Neural progenitor cell (in vitro differentiated cells): ENCODE measurements at regions not wholly inside any gene's neighbourhood (a gene's known extent, or its start where the extent isn't known, plus 50 kb on each side); places are given as distances from the start of the nearest gene placed in this dataset.

ENCODE experiments used
- DNase-seq: peaks from one replicate; pipeline ENCODE4 v3.0.0-alpha.2; 2016; ENCODE audit warnings: low spot score
- H2AFZ ChIP-seq: fragments of 200-600 bp; sonication (generic); replicated peaks from 2 replicates; pipeline ENCODE4 v1.6.1; 2016; ENCODE audit warnings: antibody characterized with exemption
- H3F3A ChIP-seq: fragments of 200-600 bp; sonication (generic); 2 replicates; pipeline ENCODE4 v1.6.1; 2016; ENCODE audit warnings: antibody characterized with exemption, low read depth
- H3K27ac ChIP-seq: fragments of 200-600 bp; sonication (generic); 2 replicates; pipeline ENCODE4 v1.5.1; 2016; ENCODE audit warnings: mild to moderate bottlenecking
- H3K27me3 ChIP-seq: fragments of 200-600 bp; sonication (generic); 2 replicates; pipeline ENCODE4 v1.6.1; 2016; ENCODE audit warnings: mild to moderate bottlenecking, moderate library complexity
- H3K36me3 ChIP-seq: fragments of 200-600 bp; sonication (generic); 2 replicates; pipeline ENCODE4 v1.5.1; 2016
- H3K4me1 ChIP-seq: fragments of 200-600 bp; sonication (generic); 2 replicates; pipeline ENCODE4 v1.6.1; 2016; ENCODE audit warnings: mixed run types
- H3K4me2 ChIP-seq: fragments of 200-600 bp; sonication (generic); 2 replicates; pipeline ENCODE4 v1.6.1; 2016
- H3K4me3 ChIP-seq: fragments of 200-600 bp; sonication (generic); 2 replicates; pipeline ENCODE4 v1.5.1; 2016
- H3K79me2 ChIP-seq: fragments of 200-600 bp; sonication (generic); 2 replicates; pipeline ENCODE4 v1.6.1; 2016; ENCODE audit warnings: low read depth
- H3K9ac ChIP-seq: fragments of 200-600 bp; sonication (generic); 2 replicates; pipeline ENCODE4 v1.6.1; 2016
- H3K9me3 ChIP-seq: fragments of 200-600 bp; sonication (generic); 2 replicates; pipeline ENCODE4 v1.5.1; 2016; ENCODE audit warnings: low read depth
- H4K20me1 ChIP-seq: fragments of 200-600 bp; sonication (generic); 2 replicates; pipeline ENCODE4 v1.6.1; 2016; ENCODE audit warnings: low read depth
- H3K27ac Mint-ChIP-seq: 3 replicates; pipeline ENCODE4 v1.8.0; 2021; ENCODE audit warnings: mixed read lengths
- H3K27me3 Mint-ChIP-seq: 2 replicates; pipeline ENCODE4 v1.8.0; 2022; ENCODE audit warnings: low read depth, mild to moderate bottlenecking, inconsistent platforms, moderate library complexity, mixed read lengths; ENCODE audit not compliant: insufficient read depth
- H3K36me3 Mint-ChIP-seq: 3 replicates; pipeline ENCODE4 v1.8.0; 2021; ENCODE audit warnings: mixed read lengths
- H3K4me1 Mint-ChIP-seq: 3 replicates; pipeline ENCODE4 v1.8.0; 2021; ENCODE audit warnings: mixed read lengths
- H3K4me3 Mint-ChIP-seq: 3 replicates; pipeline ENCODE4 v1.8.0; 2021; ENCODE audit warnings: mild to moderate bottlenecking, moderate library complexity, mixed read lengths
- H3K9me3 Mint-ChIP-seq: 3 replicates; pipeline ENCODE4 v1.8.0; 2020; ENCODE audit warnings: mixed read lengths
- CTCF ChIP-seq: fragments of 200-600 bp; sonication (generic); IDR thresholded peaks from 2 replicates; pipeline ENCODE4 v1.5.1; 2017; ENCODE audit warnings: antibody characterized with exemption, mild to moderate bottlenecking
- EZH2 ChIP-seq: fragments of 200-600 bp; sonication (generic); IDR thresholded peaks from 2 replicates; pipeline ENCODE4 v1.6.1; 2017; ENCODE audit warnings: antibody characterized with exemption, mild to moderate bottlenecking, moderate library complexity
- EZH2phosphoT487 ChIP-seq: fragments of 200-600 bp; sonication (generic); IDR thresholded peaks from 2 replicates; pipeline ENCODE4 v1.6.1; 2017; ENCODE audit warnings: antibody characterized with exemption

- H3K9me3 Mint-ChIP-seq, result peaks cover 2% of the 10 kb centered on the region
- Histone ChIP-seq H2AFZ (no peak overlapping the region), H3K4me3 (no peak overlapping the region), H3K9ac (no peak overlapping the region), H3K79me2 (no peaks in the 10 kb centered on the region), H3K4me2 (no peak overlapping the region), H3K36me3 (no peaks in the 10 kb centered on the region), H3K9me3 (no peaks in the 10 kb centered on the region), H3K27me3 (no peaks in the 10 kb centered on the region), H3F3A (no peaks in the 10 kb centered on the region), H3K4me1 (no peaks in the 10 kb centered on the region), H4K20me1 (no peaks in the 10 kb centered on the region), H3K27ac (no peak overlapping the region)
- H3K27ac Mint-ChIP-seq, result no peak overlapping the region
- DNase-seq, result no peak
- TF ChIP-seq EZH2phosphoT487 (no peak), EZH2 (no peak), CTCF (no peak)
- peaks cover under 1% of the 10 kb centered on the region for H3K27me3 Mint-ChIP-seq
- peaks cover 5% of the 10 kb centered on the region for H3K4me1 Mint-ChIP-seq
- no peak overlapping the region for H3K4me3 Mint-ChIP-seq
- H3K36me3 Mint-ChIP-seq, result no peaks in the 10 kb centered on the region
Measured at GRCh38 chr20:4375881-4376280, 126.8 kb upstream of the ADRA1D start.

- no peaks in the 10 kb centered on the region for H3K9me3 Mint-ChIP-seq
- H3K27me3 ChIP-seq, result no peaks in the 10 kb centered on the region
- no peaks in the 10 kb centered on the region for H3K36me3 Mint-ChIP-seq
- no peak overlapping the region for H3K4me2 ChIP-seq
- no peak for DNase-seq
- H3K36me3 ChIP-seq, result no peaks in the 10 kb centered on the region
- no peak overlapping the region for H3K27ac Mint-ChIP-seq
- no peak overlapping the region for H2AFZ ChIP-seq
- no peak overlapping the region for H3K9ac ChIP-seq
- no peaks in the 10 kb centered on the region for H3F3A ChIP-seq
- H4K20me1 ChIP-seq, result no peaks in the 10 kb centered on the region
- no peaks in the 10 kb centered on the region for H3K79me2 ChIP-seq
- no peak overlapping the region for H3K27ac ChIP-seq
- H3K4me3 Mint-ChIP-seq, result no peak overlapping the region
- TF ChIP-seq EZH2, result no peak
- no peak for TF ChIP-seq EZH2phosphoT487
- no peak for TF ChIP-seq CTCF
- peaks cover 5% of the 10 kb centered on the region for H3K4me1 Mint-ChIP-seq
- H3K9me3 ChIP-seq, result no peaks in the 10 kb centered on the region
- no peak overlapping the region for H3K4me3 ChIP-seq
- peaks cover 2% of the 10 kb centered on the region for H3K27me3 Mint-ChIP-seq
- no peaks in the 10 kb centered on the region for H3K4me1 ChIP-seq
Measured at GRCh38 chr20:4373454-4373853, 124.4 kb upstream of the ADRA1D start.

- no peaks in the 10 kb centered on the region for H3K9me3 ChIP-seq
- Mint-ChIP-seq H3K9me3 (no peaks in the 10 kb centered on the region), H3K27ac (no peak overlapping the region), H3K4me3 (no peak overlapping the region), H3K36me3 (no peaks in the 10 kb centered on the region), H3K27me3 (peaks cover 2% of the 10 kb centered on the region), H3K4me1 (peaks cover 7% of the 10 kb centered on the region)
- TF ChIP-seq EZH2 (no peak), EZH2phosphoT487 (no peak), CTCF (no peak)
- H3K4me3 ChIP-seq, result no peak overlapping the region
- no peaks in the 10 kb centered on the region for H4K20me1 ChIP-seq
- DNase-seq, result no peak
- H3K79me2 ChIP-seq, result no peaks in the 10 kb centered on the region
- no peaks in the 10 kb centered on the region for H3F3A ChIP-seq
- H3K4me2 ChIP-seq, result no peak overlapping the region
- no peaks in the 10 kb centered on the region for H3K4me1 ChIP-seq
- H2AFZ ChIP-seq, result no peak overlapping the region
- no peak overlapping the region for H3K27ac ChIP-seq
- no peaks in the 10 kb centered on the region for H3K27me3 ChIP-seq
- no peaks in the 10 kb centered on the region for H3K36me3 ChIP-seq
- no peak overlapping the region for H3K9ac ChIP-seq
Measured at GRCh38 chr20:4371623-4372251, 122.7 kb upstream of the ADRA1D start.
